Ishikawa (cell line): ENCODE measurements at regions not wholly inside any gene's neighbourhood (a gene's known extent, or its start where the extent isn't known, plus 50 kb on each side); places are given as distances from the start of the nearest gene placed in this dataset.

Source experiments
- CEBPB ChIP-seq: IDR thresholded peaks from 2 replicates; pipeline ENCODE4 v1.6.1; 2012
- CREB1 ChIP-seq: IDR thresholded peaks from 2 replicates; pipeline ENCODE4 v1.6.1; 2012; ENCODE audit warnings: low read depth
- EGR1 ChIP-seq: IDR thresholded peaks from 2 replicates; pipeline ENCODE4 v1.6.1; 2012
- EP300 ChIP-seq: IDR thresholded peaks from 2 replicates; pipeline ENCODE4 v1.6.1; 2012; ENCODE audit warnings: borderline replicate concordance
- FOXM1 ChIP-seq: IDR thresholded peaks from 2 replicates; pipeline ENCODE4 v1.6.1; 2012; ENCODE audit warnings: low read depth, borderline replicate concordance
- NFIC ChIP-seq: IDR thresholded peaks from 2 replicates; pipeline ENCODE4 v1.6.1; 2012
- RAD21 ChIP-seq: IDR thresholded peaks from 2 replicates; pipeline ENCODE4 v1.6.1; 2012; ENCODE audit warnings: low read depth
- TAF1 ChIP-seq: IDR thresholded peaks from 2 replicates; pipeline ENCODE4 v1.6.1; 2012; ENCODE audit warnings: low read depth, mild to moderate bottlenecking
- TCF12 ChIP-seq: IDR thresholded peaks from 2 replicates; pipeline ENCODE4 v1.6.1; 2012; ENCODE audit warnings: low read depth
- TEAD4 ChIP-seq: IDR thresholded peaks from 2 replicates; pipeline ENCODE4 v1.6.1; 2012
- YY1 ChIP-seq: IDR thresholded peaks from 2 replicates; pipeline ENCODE4 v1.6.1; 2012; ENCODE audit warnings: low read depth
- ZBTB7A ChIP-seq: IDR thresholded peaks from 2 replicates; pipeline ENCODE4 v1.6.1; 2012; ENCODE audit warnings: low read depth
- TF ChIP-seq, protein P1 (sequence below): IDR thresholded peaks from 2 replicates; pipeline ENCODE4 v1.6.1; 2012
- TF ChIP-seq, protein P2 (sequence below): IDR thresholded peaks from 2 replicates; pipeline ENCODE4 v1.6.1; 2012; ENCODE audit warnings: low read depth, mild to moderate bottlenecking
- TF ChIP-seq, protein P3 (sequence below): IDR thresholded peaks from 2 replicates; pipeline ENCODE4 v1.6.1; 2012

DNA sequence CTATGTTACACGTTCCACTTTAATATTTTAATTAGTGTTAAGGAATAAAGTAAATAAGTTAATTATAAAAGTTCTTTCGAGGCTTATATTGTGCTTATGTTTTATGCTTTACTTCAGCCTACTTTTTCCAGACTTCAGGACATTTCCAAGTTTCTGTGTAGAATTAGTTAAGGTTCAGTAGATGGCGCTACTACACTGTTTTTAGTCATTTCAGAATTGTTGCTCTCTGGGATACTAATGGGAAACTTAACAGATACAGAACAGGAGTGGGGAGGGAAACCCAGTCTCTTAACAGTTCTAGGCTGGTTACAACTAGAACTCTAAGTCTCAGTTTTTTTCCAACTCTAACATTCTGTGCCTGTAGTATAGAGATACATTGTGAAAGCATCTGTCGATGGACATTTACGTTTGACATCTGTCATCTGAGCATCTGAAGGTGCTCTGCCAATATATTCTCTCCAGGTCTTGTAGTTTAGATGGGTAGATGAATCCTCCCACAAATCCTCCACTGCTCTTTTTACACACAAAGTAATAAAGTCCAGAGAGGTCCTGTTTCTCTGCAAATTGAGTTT lies 56.8 kb upstream of the FAM171A1 start:
- TF ChIP-seq RAD21, result peak; percentile 66
- TF ChIP-seq EP300, result no peak

DNA sequence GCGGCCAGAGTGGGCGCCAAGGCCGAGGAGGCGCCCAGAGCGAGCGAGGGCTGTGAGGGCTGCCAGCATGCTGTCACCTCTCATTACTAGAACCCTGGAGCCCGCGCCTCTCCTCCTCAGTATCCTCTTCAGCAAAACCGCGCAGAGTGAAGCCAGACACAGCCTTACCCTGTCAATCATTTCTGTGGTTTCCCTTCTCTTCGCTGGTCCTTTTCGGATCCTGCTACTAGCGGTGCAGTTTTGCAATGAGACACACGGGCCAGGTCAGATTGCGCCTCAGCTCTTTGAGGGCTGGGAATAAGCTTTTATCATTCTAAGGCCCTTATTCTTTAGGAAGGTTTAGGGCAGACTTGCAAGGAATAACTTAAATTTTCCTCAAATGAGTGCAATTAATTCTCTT lies 55.5 kb upstream of the FAM171A1 start:
- TF ChIP-seq TEAD4 (no peak), FOXM1 (no peak), CEBPB (no peak), YY1 (no peak), EGR1 (no peak), TCF12 (no peak), ZBTB7A (no peak), RAD21 (no peak), EP300 (no peak), TAF1 (no peak), CREB1 (no peak), NFIC (no peak)
- TF ChIP-seq, protein P1, sequence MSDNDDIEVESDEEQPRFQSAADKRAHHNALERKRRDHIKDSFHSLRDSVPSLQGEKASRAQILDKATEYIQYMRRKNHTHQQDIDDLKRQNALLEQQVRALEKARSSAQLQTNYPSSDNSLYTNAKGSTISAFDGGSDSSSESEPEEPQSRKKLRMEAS, result no peak
- TF ChIP-seq, protein P2, sequence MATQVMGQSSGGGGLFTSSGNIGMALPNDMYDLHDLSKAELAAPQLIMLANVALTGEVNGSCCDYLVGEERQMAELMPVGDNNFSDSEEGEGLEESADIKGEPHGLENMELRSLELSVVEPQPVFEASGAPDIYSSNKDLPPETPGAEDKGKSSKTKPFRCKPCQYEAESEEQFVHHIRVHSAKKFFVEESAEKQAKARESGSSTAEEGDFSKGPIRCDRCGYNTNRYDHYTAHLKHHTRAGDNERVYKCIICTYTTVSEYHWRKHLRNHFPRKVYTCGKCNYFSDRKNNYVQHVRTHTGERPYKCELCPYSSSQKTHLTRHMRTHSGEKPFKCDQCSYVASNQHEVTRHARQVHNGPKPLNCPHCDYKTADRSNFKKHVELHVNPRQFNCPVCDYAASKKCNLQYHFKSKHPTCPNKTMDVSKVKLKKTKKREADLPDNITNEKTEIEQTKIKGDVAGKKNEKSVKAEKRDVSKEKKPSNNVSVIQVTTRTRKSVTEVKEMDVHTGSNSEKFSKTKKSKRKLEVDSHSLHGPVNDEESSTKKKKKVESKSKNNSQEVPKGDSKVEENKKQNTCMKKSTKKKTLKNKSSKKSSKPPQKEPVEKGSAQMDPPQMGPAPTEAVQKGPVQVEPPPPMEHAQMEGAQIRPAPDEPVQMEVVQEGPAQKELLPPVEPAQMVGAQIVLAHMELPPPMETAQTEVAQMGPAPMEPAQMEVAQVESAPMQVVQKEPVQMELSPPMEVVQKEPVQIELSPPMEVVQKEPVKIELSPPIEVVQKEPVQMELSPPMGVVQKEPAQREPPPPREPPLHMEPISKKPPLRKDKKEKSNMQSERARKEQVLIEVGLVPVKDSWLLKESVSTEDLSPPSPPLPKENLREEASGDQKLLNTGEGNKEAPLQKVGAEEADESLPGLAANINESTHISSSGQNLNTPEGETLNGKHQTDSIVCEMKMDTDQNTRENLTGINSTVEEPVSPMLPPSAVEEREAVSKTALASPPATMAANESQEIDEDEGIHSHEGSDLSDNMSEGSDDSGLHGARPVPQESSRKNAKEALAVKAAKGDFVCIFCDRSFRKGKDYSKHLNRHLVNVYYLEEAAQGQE, result no peak
- TF ChIP-seq, protein P3, sequence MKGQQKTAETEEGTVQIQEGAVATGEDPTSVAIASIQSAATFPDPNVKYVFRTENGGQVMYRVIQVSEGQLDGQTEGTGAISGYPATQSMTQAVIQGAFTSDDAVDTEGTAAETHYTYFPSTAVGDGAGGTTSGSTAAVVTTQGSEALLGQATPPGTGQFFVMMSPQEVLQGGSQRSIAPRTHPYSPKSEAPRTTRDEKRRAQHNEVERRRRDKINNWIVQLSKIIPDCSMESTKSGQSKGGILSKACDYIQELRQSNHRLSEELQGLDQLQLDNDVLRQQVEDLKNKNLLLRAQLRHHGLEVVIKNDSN, result no peak

DNA sequence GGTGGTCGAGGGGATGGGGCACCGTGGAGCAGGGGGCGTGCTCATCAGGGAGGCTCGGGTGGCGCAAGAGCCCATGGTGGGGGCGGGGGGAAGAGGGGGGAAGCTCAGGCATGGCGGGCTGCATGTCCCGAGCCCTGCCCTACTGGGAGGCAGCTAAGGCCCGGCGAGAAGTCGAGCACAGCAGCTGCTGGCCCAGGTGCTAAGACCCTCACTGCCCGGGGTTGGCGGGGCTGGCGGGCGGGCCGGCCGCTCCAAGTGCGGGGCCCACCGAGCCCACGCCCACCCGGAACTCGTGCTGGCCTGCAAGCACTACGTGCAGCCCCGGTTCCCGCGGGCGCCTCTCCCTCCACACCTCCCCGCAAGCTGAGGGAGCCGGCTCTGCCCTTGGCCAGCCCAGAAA lies 55.0 kb upstream of the FAM171A1 start:
- TF ChIP-seq CEBPB (no peak), TAF1 (no peak), ZBTB7A (no peak), TEAD4 (no peak), TCF12 (no peak), NFIC (no peak), EGR1 (no peak), FOXM1 (no peak), EP300 (no peak), YY1 (no peak), CREB1 (no peak), RAD21 (no peak)
- TF ChIP-seq, protein P2, result no peak
- TF ChIP-seq, protein P1, result no peak
- TF ChIP-seq, protein P3, result no peak
